ENCODE measurements at regions not wholly inside any gene's neighbourhood (a gene's known extent, or its start where the extent isn't known, plus 50 kb on each side); places are given as distances from the start of the nearest gene placed in this dataset.
"Not testable (repeated sequence)": the region's sequence is repeated elsewhere in the genome, so short reads cannot be mapped to it uniquely, and the experiment has no call there.

- DNase-seq (ENCODE audit: low read depth) = no peak
These were observed 58.8 kb downstream of the PPP4R3C start for GRCh38 chrX:27404366-27404765.

- DNase-seq (ENCODE audit: low read depth) = no peak
These were observed 64.0 kb downstream of the PPP4R3C start for GRCh38 chrX:27399146-27399456.

GRCh38 chrX:27391623-27392022, 71.5 kb downstream of the PPP4R3C start:
- no peak for DNase-seq (ENCODE audit: low read depth)

GRCh38 chrX:27381419-27381818, 81.7 kb downstream of the PPP4R3C start:
- no peak for DNase-seq (ENCODE audit: low read depth)

GRCh38 chrX:27380163-27380845, 82.8 kb downstream of the PPP4R3C start:
- no peak for DNase-seq (ENCODE audit: low read depth)

GRCh38 chrX:27354021-27354420, 109.1 kb downstream of the PPP4R3C start:
- no peak for DNase-seq (ENCODE audit: low read depth)

- DNase-seq (ENCODE audit: low read depth) = no peak
These were observed 112.7 kb downstream of the PPP4R3C start for GRCh38 chrX:27350476-27350875.

GRCh38 chrX:27336466-27337091, 126.6 kb downstream of the PPP4R3C start:
- DNase-seq (ENCODE audit: low read depth) = peak; percentile 11

GRCh38 chrX:27321632-27322031, 141.5 kb downstream of the PPP4R3C start:
- DNase-seq (ENCODE audit: low read depth) = no peak

GRCh38 chrX:27309406-27309805, 153.7 kb downstream of the PPP4R3C start:
- no peak for DNase-seq (ENCODE audit: low read depth)

- no peak for DNase-seq (ENCODE audit: low read depth)
These were observed 155.6 kb downstream of the PPP4R3C start for GRCh38 chrX:27307546-27307945.

- not testable (repeated sequence) for DNase-seq (ENCODE audit: low read depth)
These were observed 170.6 kb downstream of the PPP4R3C start for GRCh38 chrX:27292552-27292951.

GRCh38 chrX:27276751-27277150, 186.4 kb downstream of the PPP4R3C start:
- DNase-seq (ENCODE audit: low read depth) = no peak

GRCh38 chrX:27254656-27255055, 208.5 kb downstream of the PPP4R3C start:
- DNase-seq (ENCODE audit: low read depth) = no peak

GRCh38 chrX:27251369-27251768, 211.8 kb downstream of the PPP4R3C start:
- DNase-seq (ENCODE audit: low read depth) = no peak

- DNase-seq (ENCODE audit: low read depth) = no peak
These were observed 220.6 kb downstream of the PPP4R3C start for GRCh38 chrX:27242581-27242980.

GRCh38 chrX:27241981-27242380, 221.2 kb downstream of the PPP4R3C start:
- DNase-seq (ENCODE audit: low read depth) = no peak

GRCh38 chrX:27240042-27240441, 223.1 kb downstream of the PPP4R3C start:
- DNase-seq (ENCODE audit: low read depth) = not testable (repeated sequence)

- no peak for DNase-seq (ENCODE audit: low read depth)
These were observed 226.5 kb downstream of the PPP4R3C start for GRCh38 chrX:27236681-27237080.

GRCh38 chrX:27229721-27230120, 233.4 kb downstream of the PPP4R3C start:
- no peak for DNase-seq (ENCODE audit: low read depth)

GRCh38 chrX:27222661-27223060, 240.5 kb downstream of the PPP4R3C start:
- no peak for DNase-seq (ENCODE audit: low read depth)

- peak; percentile 1 for DNase-seq (ENCODE audit: low read depth)
These were observed 276.5 kb downstream of the PPP4R3C start for GRCh38 chrX:27186671-27187070.

- no peak for DNase-seq (ENCODE audit: low read depth)
These were observed 299.9 kb downstream of the PPP4R3C start for GRCh38 chrX:27163236-27163635.

GRCh38 chrX:27162496-27162895, 300.6 kb downstream of the PPP4R3C start:
- DNase-seq (ENCODE audit: low read depth) = no peak
